K562 (cell line): ENCODE measurements at regions not wholly inside any gene's neighbourhood (a gene's known extent, or its start where the extent isn't known, plus 50 kb on each side); places are given as distances from the start of the nearest gene placed in this dataset.

Experiments used
- ATAC-seq: fragments of 200-7000 bp; cut with Tn5 transposase; 3 replicates; pipeline ENCODE4 v1.9.1; 2020; ENCODE audit warnings: moderate library complexity
- BruUV-seq: library from RNA; stranded (reverse); fragments of 400-500 nt; replicated peaks from 2 replicates; lab custom pipeline; 2021; lab: Mats Ljungman, UMichigan
- CTCF ChIA-PET: fragments of 300-600 bp; formaldehyde crosslinking; extraction: SDS; loops from one replicate; lab custom pipeline; 2021; ENCODE audit warnings: low intra/inter-chr PET ratio; lab: Yijun Ruan, JAX
- POLR2A ChIA-PET: fragments of 300-600, 350-650 bp; sonication (Branson Sonifier 250); formaldehyde crosslinking; extraction: SDS; loops from one replicate; lab custom pipeline; 2021; ENCODE audit warnings: antibody characterized with exemption, inconsistent platforms; lab: Yijun Ruan, JAX
- DNase-seq, 4 experiments: peaks; one replicate each; pipeline versions ENCODE4 v3.0.0 to v3.0.0-alpha.2; 2011 to 2018; ENCODE audit warnings: low spot score in 3 of 4, mixed read lengths in 3 of 4; ENCODE audit errors: extremely low read depth in 1 of 4
- FAIRE-seq: peaks from 2 replicates; lab custom pipeline; 2011; peaks lifted over from hg19 to GRCh38; lab: Jason Lieb, UNC
- H2AFZ ChIP-seq: 2 replicates; pipeline ENCODE4 v1.6.0; 2011; ENCODE audit warnings: low read depth, low read length, control low read depth, inconsistent platforms
- H3K27ac ChIP-seq: fragments of 200-600 bp; 3 replicates; pipeline ENCODE4 v1.8.0; 2011; ENCODE audit warnings: low read depth, mild to moderate bottlenecking, control low read depth, inconsistent platforms, low read length, moderate library complexity, mixed read lengths; ENCODE audit errors: extremely low read depth
- H3K27me3 ChIP-seq, 2 experiments: fragments of 300-600 bp in 1 of 2; 2 replicates in 1 of 2; 3 replicates in 1 of 2; pipeline versions ENCODE4 v1.6.0 to v1.8.0; 2011; ENCODE audit warnings: inconsistent platforms in 2 of 2, low read length in 2 of 2, mild to moderate bottlenecking in 1 of 2, mixed read lengths in 1 of 2, moderate library complexity in 1 of 2; ENCODE audit not compliant: control insufficient read depth in 2 of 2, insufficient read depth in 2 of 2
- H3K36me3 ChIP-seq: fragments of 300-600 bp; 3 replicates; pipeline ENCODE4 v1.8.0; 2011; ENCODE audit warnings: mild to moderate bottlenecking, low read length, inconsistent platforms; ENCODE audit not compliant: control insufficient read depth, insufficient read depth
- H3K4me1 ChIP-seq, 2 experiments: fragments of 200-600 bp in 1 of 2; replicated peaks in 1 of 2; 2 replicates in 1 of 2; 3 replicates in 1 of 2; pipeline versions ENCODE4 v1.5.1 to v1.8.0; 2011; ENCODE audit warnings: inconsistent platforms in 2 of 2, low read length in 2 of 2, mild to moderate bottlenecking in 1 of 2, mixed read lengths in 1 of 2, moderate library complexity in 1 of 2; ENCODE audit not compliant: control insufficient read depth in 2 of 2, insufficient read depth in 2 of 2
- H3K4me2 ChIP-seq: 2 replicates; pipeline ENCODE4 v1.6.1; 2011; ENCODE audit warnings: low read length, control low read depth, inconsistent platforms, mixed read lengths; ENCODE audit not compliant: insufficient read depth
- H3K4me3 ChIP-seq: fragments of 200-600 bp; sonication (generic), shearing (Covaris generic); 2 replicates; pipeline ENCODE4 v1.5.1; 2016; ENCODE audit warnings: control low read depth, inconsistent platforms
- H3K79me2 ChIP-seq: fragments of 200-600 bp; 3 replicates; pipeline ENCODE4 v1.8.0; 2011; ENCODE audit warnings: low read length, inconsistent platforms; ENCODE audit not compliant: control insufficient read depth, insufficient read depth
- H3K9ac ChIP-seq, 2 experiments: 2 replicates each; pipeline versions ENCODE4 v1.6.0 to v1.6.1; 2011; ENCODE audit warnings: low read depth in 2 of 2, low read length in 2 of 2, control low read depth in 1 of 2, inconsistent platforms in 1 of 2, mild to moderate bottlenecking in 1 of 2, mixed read lengths in 1 of 2; ENCODE audit not compliant: insufficient read depth in 1 of 2
- H3K9me1 ChIP-seq: one replicate; pipeline ENCODE4 v1.6.0; 2011; ENCODE audit warnings: inconsistent platforms, mild to moderate bottlenecking, low read length, moderate library complexity; ENCODE audit not compliant: control insufficient read depth, insufficient read depth
- H3K9me3 ChIP-seq: replicated peaks from 2 replicates; pipeline ENCODE4 v1.5.1; 2011; ENCODE audit warnings: low read depth, low read length, inconsistent platforms; ENCODE audit not compliant: control insufficient read depth, insufficient read depth
- H4K20me1 ChIP-seq: replicated peaks from 2 replicates; pipeline ENCODE4 v1.6.1; 2011; ENCODE audit warnings: low read length, inconsistent platforms, mixed read lengths; ENCODE audit not compliant: control insufficient read depth, insufficient read depth
- E4F1 ChIP-seq: fragments of 250-450 bp; sonication (Bioruptor Pico); IDR thresholded peaks from 2 replicates; pipeline ENCODE4 v1.5.0; 2021; ENCODE audit warnings: mild to moderate bottlenecking, borderline replicate concordance
- EGR1 ChIP-seq: fragments of 450-650 bp; conservative IDR thresholded peaks from 2 replicates; pipeline ENCODE4 v1.6.1; 2017; ENCODE audit warnings: mild to moderate bottlenecking
- ELF4 ChIP-seq: fragments of 450-650 bp; formaldehyde crosslinking; IDR thresholded peaks from 2 replicates; pipeline ENCODE4 v1.4.0; 2022; ENCODE audit warnings: missing genetic modification characterization
- HDAC8 ChIP-seq: fragments of 450-650 bp; IDR thresholded peaks from 2 replicates; pipeline ENCODE4 v1.6.1; 2016; ENCODE audit warnings: mild to moderate bottlenecking, missing genetic modification characterization, moderate library complexity, missing compliant biosample characterization
- HOXB6 ChIP-seq: fragments of 250-450 bp; sonication (Bioruptor Pico); IDR thresholded peaks from 2 replicates; pipeline ENCODE4 v1.5.1; 2022; ENCODE audit warnings: mild to moderate bottlenecking, borderline replicate concordance
- MAFK ChIP-seq: IDR thresholded peaks from 2 replicates; pipeline ENCODE4 v1.6.1; 2011; ENCODE audit warnings: low read length, improper control_type of control experiment
- MEF2A ChIP-seq: IDR thresholded peaks from 2 replicates; pipeline ENCODE4 v1.6.1; 2011; ENCODE audit warnings: low read depth, mild to moderate bottlenecking, low read length, moderate library complexity; ENCODE audit not compliant: control insufficient read depth
- MYBL2 ChIP-seq, 2 experiments: fragments of 450-650 bp in 1 of 2; sonication (generic) in 1 of 2; formaldehyde crosslinking in 1 of 2; IDR thresholded peaks; 2 replicates each; pipeline versions ENCODE4 v1.6.1 to v1.8.1; 2017 to 2022; ENCODE audit warnings: borderline replicate concordance in 1 of 2, inconsistent platforms in 1 of 2, low read depth in 1 of 2, mild to moderate bottlenecking in 1 of 2, missing genetic modification reagents in 1 of 2, moderate library complexity in 1 of 2
- PREB ChIP-seq: sonication (generic); formaldehyde crosslinking; IDR thresholded peaks from 2 replicates; pipeline ENCODE4 v1.8.1; 2023; ENCODE audit warnings: mild to moderate bottlenecking, missing genetic modification reagents
- ZNF316 ChIP-seq: fragments of 450-650 bp; IDR thresholded peaks from 2 replicates; pipeline ENCODE4 v1.6.1; 2016
- ZNF324 ChIP-seq: fragments of 250-450 bp; sonication (Bioruptor Pico); IDR thresholded peaks from 2 replicates; pipeline ENCODE4 v1.4.0; 2020; ENCODE audit warnings: mild to moderate bottlenecking
- ZNF354B ChIP-seq: fragments of 250-450 bp; sonication (Bioruptor Pico); IDR thresholded peaks from 2 replicates; pipeline ENCODE4 v1.4.0; 2020
- ZNF41 ChIP-seq: fragments of 250-450 bp; sonication (Bioruptor Pico); conservative IDR thresholded peaks from 2 replicates; pipeline ENCODE4 v1.4.0; 2020; ENCODE audit warnings: mild to moderate bottlenecking
- ZSCAN29 ChIP-seq: fragments of 450-650 bp; IDR thresholded peaks from 2 replicates; pipeline ENCODE4 v1.6.1; 2017
- WGBS: fragments of 100-300 bp; shearing (Covaris generic); methylation state at CpG from one replicate; pipeline ENCODE4 v1.1.6; 2016; ENCODE audit warnings: low coverage, mixed read lengths; ENCODE audit not compliant: insufficient coverage; ENCODE audit errors: missing lambda C conversion rate; 5-methylcytosine and 5-hydroxymethylcytosine counted together
- in situ Hi-C: fragments of 300-500 bp; cut with MboI; formaldehyde crosslinking; loops from 4 replicates; pipeline ENCODE4 v1.15.0; 2018; ENCODE audit warnings: inconsistent platforms, mixed read lengths
- intact Hi-C: fragments of 100-400 bp; cut with micrococcal nuclease; formaldehyde crosslinking; loops from 2 replicates; pipeline ENCODE4 v1.14.2; 2022

GRCh38 chr16:65665586-65665985, 543.7 kb upstream of the CDH11 start:
- ChIA-PET CTCF (no interaction called here), POLR2A (interaction anchor here (0.5 to 1.0 kb wide), 2 partner anchors 13 to 168 kb away, joined by 3 to 4 read pairs; no protein-coding TSS in a partner anchor)
- no peaks in the 10 kb centered on the region; a peak in 1 of 5 replicates for H3K4me1 ChIP-seq
- TF ChIP-seq ZNF354B (CRISPR knock-in tag) (no peak), MAFK (no peak), ELF4 (CRISPR knock-in tag) (no peak), HDAC8 (no peak), E4F1 (CRISPR knock-in tag) (no peak), ZNF316 (no peak), ZNF41 (CRISPR knock-in tag) (no peak), MYBL2 (IDR thresholded peaks at IDR 0.05; ENCODE audit: low read depth) (no peak), MYBL2 (CRISPR knock-in tag; IDR thresholded peaks at IDR 0.05; ENCODE audit: borderline replicate concordance) (no peak), HOXB6 (CRISPR knock-in tag) (no peak), ZSCAN29 (no peak), MEF2A (no peak), ZNF324 (CRISPR knock-in tag) (no peak), PREB (CRISPR knock-in tag) (no peak), EGR1 (no peak)
- H3K27ac ChIP-seq: no peak overlapping the region
- no peak overlapping the region for H3K4me3 ChIP-seq
- H3K79me2 ChIP-seq: no peaks in the 10 kb centered on the region
- no peaks in the 10 kb centered on the region for H3K27me3 ChIP-seq
- WGBS: 4% methylated on average over 3 of the region's 3 CpGs
- no TSS peak for BruUV-seq
- H3K9ac ChIP-seq: no peak overlapping the region
- no peaks in the 10 kb centered on the region for H4K20me1 ChIP-seq
- FAIRE-seq (no peak), DNase-seq (no peak), ATAC-seq (no peak)
- no peaks in the 10 kb centered on the region for H3K9me3 ChIP-seq
- H2AFZ ChIP-seq: no peak overlapping the region
- intact Hi-C loops: no loop called here
- in situ Hi-C loops: no loop called here
- H3K9me1 ChIP-seq: no peaks in the 10 kb centered on the region
- no peaks in the 10 kb centered on the region for H3K36me3 ChIP-seq
- H3K4me2 ChIP-seq: no peak overlapping the region
